Liver (tissue), 3 donors: ENCODE measurements at regions not wholly inside any gene's neighbourhood (a gene's known extent, or its start where the extent isn't known, plus 50 kb on each side); places are given as distances from the start of the nearest gene placed in this dataset.

Experiments
- RAD21 ChIP-seq, 2 donors: IDR thresholded peaks; 2 replicates each; pipeline ENCODE4 v1.6.1; 2016; ENCODE audit warnings: antibody characterized with exemption in 2 of 2, mild to moderate bottlenecking in 2 of 2
- TF ChIP-seq, protein P1 (sequence below): fragments of 150-350 bp; IDR thresholded peaks from 2 replicates; pipeline ENCODE4 v1.5.1; 2017; ENCODE audit warnings: improper control_type of control experiment, low read depth, low read length; ENCODE audit not compliant: missing input control
- donor health status: healthy.
- donor health status: healthy.

DNA sequence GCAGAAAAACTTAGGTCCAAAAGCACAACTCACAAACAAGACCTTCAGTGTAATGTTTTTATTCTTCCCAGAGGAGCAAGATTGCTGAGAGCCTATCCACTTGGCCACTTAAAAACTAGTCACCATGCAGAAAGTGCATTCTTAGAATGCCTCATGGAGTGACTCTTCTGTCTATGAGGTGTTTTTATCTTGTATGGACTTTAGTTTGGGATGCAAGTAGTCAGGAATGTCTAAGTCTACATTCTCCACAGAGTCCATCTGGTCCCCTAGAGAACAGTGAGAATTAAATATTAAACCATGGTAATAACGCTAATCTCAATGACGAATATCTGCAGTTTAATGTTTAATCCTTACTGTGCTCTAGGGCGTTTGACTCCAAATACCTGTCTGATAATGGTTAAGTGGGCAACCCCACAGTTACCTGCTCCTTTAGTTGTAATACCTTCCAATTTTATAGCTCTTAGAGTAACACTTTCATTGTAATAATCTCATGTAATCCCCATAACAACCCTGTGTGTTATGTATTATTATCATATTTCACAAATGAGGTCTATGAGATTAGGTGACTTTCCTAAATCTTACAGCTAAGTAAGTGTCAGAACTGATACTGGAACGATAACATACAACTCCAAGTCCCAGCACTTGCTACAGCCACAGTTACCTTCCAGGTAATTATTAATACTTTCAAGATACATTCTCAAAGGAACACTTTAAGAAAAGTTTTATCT is 235.6 kb upstream of the JADE1 start:
- TF ChIP-seq, protein P1, sequence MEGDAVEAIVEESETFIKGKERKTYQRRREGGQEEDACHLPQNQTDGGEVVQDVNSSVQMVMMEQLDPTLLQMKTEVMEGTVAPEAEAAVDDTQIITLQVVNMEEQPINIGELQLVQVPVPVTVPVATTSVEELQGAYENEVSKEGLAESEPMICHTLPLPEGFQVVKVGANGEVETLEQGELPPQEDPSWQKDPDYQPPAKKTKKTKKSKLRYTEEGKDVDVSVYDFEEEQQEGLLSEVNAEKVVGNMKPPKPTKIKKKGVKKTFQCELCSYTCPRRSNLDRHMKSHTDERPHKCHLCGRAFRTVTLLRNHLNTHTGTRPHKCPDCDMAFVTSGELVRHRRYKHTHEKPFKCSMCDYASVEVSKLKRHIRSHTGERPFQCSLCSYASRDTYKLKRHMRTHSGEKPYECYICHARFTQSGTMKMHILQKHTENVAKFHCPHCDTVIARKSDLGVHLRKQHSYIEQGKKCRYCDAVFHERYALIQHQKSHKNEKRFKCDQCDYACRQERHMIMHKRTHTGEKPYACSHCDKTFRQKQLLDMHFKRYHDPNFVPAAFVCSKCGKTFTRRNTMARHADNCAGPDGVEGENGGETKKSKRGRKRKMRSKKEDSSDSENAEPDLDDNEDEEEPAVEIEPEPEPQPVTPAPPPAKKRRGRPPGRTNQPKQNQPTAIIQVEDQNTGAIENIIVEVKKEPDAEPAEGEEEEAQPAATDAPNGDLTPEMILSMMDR, result no peak
- peak; percentile 34 to 40 for TF ChIP-seq RAD21 (IDR thresholded peaks at IDR 0.05)
